NCI-H187 treated with DMSO at 0.1 percent for 48 hours (cell line): ENCODE measurements at regions not wholly inside any gene's neighbourhood (a gene's known extent, or its start where the extent isn't known, plus 50 kb on each side); places are given as distances from the start of the nearest gene placed in this dataset.
"Not testable (repeated sequence)": the region's sequence is repeated elsewhere in the genome, so short reads cannot be mapped to it uniquely, and the experiment has no call there.

ENCODE experiments used
- DNase-seq: peaks from one replicate; lab custom pipeline; 2025; lab: John Stamatoyannopoulos, UW

- no peak for DNase-seq
These were observed 181.1 kb upstream of the DPP10 start for GRCh38 chr2:114261366-114261765.

- no peak for DNase-seq
These were observed 177.2 kb upstream of the DPP10 start for GRCh38 chr2:114265261-114265660.

DNA sequence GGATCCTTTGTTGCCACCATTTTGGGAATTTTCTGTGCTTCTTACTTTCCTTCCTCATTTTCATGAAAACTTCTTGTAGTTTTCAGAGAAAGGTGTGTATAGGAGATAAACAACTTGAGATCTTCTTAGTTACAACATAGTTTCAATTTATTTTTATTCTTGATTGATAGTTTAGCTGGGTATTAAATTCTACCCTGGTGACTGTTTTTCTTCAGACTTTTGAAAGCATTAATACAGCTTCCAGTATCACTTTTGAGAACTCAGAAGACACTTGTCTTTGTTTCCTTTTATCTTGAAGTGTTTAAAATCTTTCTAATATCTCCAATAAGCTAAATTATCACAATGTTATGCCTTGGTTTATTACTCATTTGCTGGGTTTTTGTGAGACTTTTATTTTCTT is 167.5 kb upstream of the DPP10 start:
- DNase-seq = no peak

DNA sequence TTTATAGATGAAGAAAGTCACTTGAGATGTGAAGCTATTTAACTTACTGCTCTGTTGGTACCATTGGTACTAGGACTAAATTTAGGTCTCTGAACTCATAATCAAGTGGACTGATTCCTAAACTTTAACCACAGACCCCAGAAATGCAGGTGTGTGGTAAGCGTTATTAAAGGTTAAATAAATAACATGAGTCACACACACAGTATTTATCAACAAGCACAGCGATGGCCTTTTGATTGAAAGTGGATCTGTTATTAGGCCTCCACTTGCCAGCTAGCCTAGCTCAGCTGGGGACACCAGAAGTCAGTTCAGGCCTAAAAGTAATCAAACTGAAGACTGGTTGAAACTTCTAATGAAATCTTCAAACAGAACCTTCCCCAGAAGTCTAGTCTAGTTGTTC is 161.3 kb upstream of the DPP10 start:
- DNase-seq = no peak

DNA sequence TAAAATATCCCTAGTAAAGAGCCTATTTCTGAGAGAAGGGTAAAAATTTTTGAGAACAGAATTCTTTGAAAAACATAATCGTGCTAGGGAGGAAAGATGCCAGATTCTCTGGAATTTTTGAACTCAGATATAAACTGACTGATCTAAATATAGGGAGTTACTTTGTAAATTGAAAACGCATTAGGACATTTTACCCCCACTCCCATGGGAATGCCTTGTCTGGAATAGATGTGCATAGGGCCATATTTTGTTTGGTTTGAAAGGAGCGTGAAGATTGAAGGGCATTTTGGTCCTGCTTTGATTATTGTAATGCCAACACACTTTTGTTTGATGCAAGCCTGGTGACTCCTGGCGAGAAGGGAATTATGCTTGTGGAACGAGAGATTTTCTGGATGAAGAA is 158.7 kb upstream of the DPP10 start:
- DNase-seq = no peak

- no peak for DNase-seq
These were observed 156.0 kb upstream of the DPP10 start for GRCh38 chr2:114286438-114286837.

DNA sequence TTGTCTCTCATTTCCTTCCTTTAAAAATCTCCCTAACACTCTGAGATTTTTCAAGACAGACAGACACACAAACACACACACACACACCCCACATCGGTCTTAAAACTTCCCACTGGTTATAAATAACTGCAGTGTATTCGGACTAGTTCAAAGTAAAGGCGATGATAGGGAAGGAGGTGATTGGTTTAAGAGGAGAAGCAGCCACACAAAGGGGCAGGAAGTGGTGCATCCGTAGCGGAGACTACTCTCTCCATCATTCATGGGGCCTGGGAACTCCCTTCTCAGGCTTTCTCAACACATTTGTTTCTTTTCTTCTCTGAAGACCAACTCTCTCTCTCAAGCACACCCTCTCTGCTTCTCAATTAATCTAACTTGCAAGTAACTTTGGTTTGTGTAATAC is 149.1 kb upstream of the DPP10 start:
- DNase-seq = no peak

GRCh38 chr2:114294741-114295140 is 147.7 kb upstream of the DPP10 start:
- no peak for DNase-seq

GRCh38 chr2:114300351-114300750 is 142.1 kb upstream of the DPP10 start:
- DNase-seq = not testable (repeated sequence)

DNA sequence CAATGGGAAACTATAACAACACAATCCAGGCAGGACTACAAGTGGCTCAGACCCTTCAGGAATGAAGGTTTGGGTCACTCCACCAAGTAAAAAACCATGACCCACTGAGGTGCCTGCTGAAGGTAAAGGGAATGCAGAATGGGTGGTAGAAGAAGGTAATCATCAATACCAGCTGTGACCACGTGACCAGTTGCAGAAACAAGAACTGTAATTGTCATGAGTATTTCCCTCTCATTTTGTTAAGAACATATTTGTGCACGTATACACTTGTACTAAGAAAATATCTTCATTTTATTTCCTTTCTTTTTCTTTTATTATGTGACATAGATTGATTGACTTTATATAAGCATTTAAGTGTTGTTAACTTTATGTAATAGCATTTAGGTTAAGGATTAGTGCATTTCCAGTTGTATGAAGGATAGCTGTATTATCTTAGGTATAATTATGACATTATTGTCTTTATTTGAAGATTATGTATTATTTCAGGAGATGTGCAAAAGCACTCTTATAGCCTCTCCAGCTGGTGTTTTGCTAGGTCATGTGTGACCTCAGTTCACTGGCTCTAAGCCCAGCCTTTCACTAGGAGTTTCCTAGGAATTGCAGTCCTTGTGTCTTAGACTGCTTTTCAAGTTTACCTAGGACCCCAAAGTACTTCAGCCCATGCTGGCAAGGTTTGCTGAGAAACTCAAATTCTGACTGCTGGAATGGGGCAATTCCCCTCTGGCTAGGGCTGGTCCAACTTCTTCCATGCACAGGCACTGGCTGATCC is 125.7 kb upstream of the DPP10 start:
- no peak for DNase-seq

- no peak for DNase-seq
These were observed 111.8 kb upstream of the DPP10 start for GRCh38 chr2:114330594-114330993.

- no peak for DNase-seq
These were observed 110.5 kb upstream of the DPP10 start for GRCh38 chr2:114331934-114332333.

DNA sequence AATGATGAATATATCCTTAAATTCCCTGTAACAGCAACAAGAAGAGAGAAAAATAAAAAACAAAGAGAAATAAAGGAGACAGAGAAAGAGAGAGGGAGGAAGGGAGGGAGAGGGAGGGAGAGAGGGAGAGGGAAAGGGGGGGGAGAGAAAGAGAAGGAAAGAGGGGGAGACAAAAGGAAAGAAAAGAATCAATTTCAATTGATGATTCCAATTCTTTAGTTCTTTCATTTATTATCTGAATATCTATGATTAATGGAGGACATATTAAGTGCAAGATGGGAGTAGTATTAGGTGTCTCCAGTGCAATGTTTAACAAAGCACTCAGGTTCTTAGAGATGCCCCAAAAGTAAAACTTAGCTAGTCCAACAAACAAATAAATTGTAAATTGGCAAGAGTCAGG is 97.2 kb upstream of the DPP10 start:
- no peak for DNase-seq

GRCh38 chr2:114346658-114347057 is 95.8 kb upstream of the DPP10 start:
- no peak for DNase-seq

GRCh38 chr2:114350186-114350725 is 92.2 kb upstream of the DPP10 start:
- DNase-seq = no peak

DNA sequence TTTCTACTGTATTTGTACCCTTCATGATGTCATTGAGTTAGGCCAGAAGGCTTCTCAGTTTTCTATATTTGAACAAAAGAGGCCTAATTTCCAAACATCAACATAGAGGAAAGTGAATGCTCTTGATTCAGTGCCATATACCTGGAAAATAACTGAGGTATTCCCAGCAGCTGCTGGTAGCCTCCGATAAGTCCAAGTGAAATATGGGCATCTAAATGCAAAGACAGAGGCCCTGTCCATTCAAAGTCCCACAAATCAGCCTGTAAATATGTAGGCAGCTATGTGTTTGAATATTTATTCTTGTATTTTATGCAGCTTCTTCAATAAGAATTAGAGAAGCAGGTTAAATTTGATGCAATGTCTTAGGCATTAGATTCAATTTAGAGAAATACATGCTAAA is 89.5 kb upstream of the DPP10 start:
- no peak for DNase-seq

DNA sequence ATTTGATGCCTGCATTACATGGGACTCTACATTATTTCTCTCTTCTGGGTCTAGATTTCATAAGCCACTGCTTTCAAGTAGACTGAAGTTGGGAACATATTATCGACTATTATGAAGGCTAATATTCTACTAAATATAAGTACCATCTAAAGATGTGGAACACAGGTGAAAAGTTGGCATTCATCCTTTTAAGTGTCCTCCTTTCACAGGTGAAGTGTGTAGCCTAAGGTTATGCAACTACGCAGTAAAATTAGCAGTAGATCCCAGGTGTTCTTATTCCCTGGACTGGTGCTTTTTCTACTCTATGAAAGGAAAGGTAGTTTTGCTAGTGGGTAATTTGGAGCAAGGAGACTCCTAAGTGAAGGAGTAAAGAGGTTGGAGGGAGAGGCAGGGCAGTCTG is 88.2 kb upstream of the DPP10 start:
- no peak for DNase-seq

DNA sequence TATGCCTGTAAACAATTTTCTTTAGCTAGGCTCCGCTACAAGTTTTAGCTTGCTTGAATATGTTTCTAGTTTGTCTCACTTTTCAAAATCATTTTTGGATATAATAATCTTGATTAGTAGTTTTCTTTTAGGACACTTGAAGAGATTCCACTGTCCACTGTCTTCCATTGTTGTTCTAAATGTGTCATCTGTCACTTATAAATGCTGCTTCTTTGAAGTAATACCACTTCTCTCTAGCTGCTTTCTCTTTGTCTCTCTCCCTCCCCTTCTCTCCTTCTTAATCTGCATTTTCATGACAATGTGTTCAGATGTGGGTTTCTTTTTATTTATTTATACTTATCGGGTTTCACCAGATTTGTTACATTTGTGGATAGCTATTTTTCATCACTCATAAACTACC is 73.7 kb upstream of the DPP10 start:
- DNase-seq = no peak

- DNase-seq = not testable (repeated sequence)
These were observed 70.7 kb upstream of the DPP10 start for GRCh38 chr2:114371721-114372120.

DNA sequence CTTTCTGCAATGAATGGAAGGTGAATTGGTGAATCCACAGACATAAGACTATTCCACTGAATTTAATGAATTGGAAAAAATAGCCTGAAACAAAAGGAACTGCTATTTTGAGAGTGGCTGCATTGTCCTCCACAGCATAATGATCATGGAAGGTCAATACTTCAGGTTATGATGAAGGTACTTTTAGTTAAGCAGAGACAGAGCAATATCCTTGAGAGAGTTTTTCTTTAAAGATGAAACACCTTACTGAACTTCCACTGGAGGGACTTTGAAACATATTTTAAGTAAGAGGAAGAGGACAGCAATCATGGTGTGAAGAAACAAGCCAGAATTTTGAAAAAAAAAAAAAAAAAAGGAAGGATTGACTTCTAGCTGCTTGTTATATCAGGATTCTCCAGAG is 68.8 kb upstream of the DPP10 start:
- no peak for DNase-seq

DNA sequence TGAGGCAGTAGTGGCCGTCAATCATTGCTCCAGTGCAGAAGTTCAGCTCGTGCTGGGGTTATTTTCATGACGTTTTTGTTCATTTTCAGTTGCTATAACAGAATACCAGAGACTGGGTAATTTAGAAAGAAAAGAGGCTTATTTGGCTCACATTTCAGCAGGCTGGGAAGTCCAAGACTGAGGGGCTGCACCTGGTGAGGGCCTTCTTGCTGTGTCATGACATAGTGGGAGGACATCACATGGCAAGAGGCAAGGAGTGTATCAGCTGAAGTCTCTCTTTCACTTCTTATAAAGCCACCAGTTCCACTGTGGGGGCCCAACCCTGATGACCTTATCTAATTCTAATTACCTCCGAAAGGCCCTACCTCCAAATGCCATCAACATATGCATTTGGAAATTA is 58.0 kb upstream of the DPP10 start:
- DNase-seq = no peak

- no peak for DNase-seq
These were observed 53.4 kb upstream of the DPP10 start for GRCh38 chr2:114389021-114389420.
